ENCODE measurements at regions not wholly inside any gene's neighbourhood (a gene's known extent, or its start where the extent isn't known, plus 50 kb on each side); places are given as distances from the start of the nearest gene placed in this dataset.
"Not testable (repeated sequence)": the region's sequence is repeated elsewhere in the genome, so short reads cannot be mapped to it uniquely, and the experiment has no call there.

DNA sequence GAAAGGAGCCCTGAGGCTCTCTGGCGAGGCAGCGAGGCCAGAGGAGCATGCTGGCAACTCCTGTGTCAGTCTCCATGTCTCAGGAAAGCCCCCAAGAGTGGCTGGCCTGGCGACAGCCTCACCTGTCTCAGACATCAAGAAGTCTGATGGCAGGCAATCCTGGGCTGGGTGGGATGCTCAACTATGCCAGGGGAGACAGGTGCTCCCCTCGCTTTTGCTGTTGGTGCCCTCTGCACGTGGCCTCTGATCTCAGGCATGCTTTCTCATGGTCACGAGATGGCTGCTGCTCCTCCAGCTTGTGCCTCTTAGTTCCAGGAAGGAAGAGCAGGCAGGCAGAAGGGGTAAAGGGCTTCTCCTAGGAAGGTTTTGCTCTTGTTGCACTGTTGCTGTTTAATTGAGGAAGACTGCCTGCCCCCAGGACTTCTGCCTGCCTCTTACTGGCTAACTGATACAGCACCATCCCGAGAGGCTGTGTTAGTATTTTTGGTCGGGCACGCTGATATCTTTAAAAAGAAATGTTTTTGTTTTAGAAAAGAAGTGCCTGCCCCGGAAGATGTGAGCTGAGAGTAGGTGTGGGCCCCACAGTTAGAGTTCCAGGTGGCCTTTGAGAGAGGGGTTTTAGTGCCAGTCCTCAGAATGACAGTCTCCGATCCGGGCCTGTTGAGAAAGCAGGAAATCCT is 344.8 kb upstream of the HS6ST1 start:
- Mint-ChIP-seq H3K27me3 (ENCODE audit: insufficient read depth) (peaks cover 18% of the 10 kb centered on the region), H3K9me3 (no peaks in the 10 kb centered on the region), H3K4me1 (ENCODE audit: low read depth) (no peaks in the 10 kb centered on the region), H3K27ac (no peak overlapping the region), H3K36me3 (ENCODE audit: low read depth) (no peaks in the 10 kb centered on the region), H3K4me3 (no peak overlapping the region)
- intact Hi-C loops (cut with micrococcal nuclease): no loop called here
- no peak for DNase-seq (ENCODE audit: low spot score)

DNA sequence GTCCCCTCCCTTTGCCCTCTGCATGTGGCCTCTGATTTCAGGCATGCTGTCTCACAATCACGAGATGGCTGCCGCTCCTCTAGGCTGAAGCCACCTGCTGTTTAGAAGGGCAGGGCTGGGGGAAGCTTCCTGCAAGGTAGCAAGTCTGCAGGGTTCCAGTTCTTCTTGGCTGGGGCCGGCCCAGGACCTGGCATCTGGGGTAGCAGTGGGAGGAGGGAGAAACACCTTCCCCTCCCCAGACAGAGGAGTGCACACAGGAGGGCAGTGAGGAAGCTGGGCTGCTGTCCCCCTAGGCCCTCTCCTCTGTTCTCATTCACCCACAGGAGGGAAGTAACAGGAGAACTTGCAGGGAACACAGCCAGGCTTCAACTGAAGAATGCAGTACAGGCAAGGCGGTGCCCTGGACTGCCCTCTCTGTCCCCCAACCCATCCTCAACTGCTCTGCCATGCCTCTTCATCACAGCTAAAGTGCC is 345.9 kb upstream of the HS6ST1 start:
- no peak for DNase-seq (ENCODE audit: low spot score)
- peaks cover 18% of the 10 kb centered on the region for H3K27me3 Mint-ChIP-seq (ENCODE audit: insufficient read depth)
- H3K4me1 Mint-ChIP-seq (ENCODE audit: low read depth): no peaks in the 10 kb centered on the region
- no peaks in the 10 kb centered on the region for H3K9me3 Mint-ChIP-seq
- intact Hi-C loops (cut with micrococcal nuclease): no loop called here
- H3K4me3 Mint-ChIP-seq: no peak overlapping the region
- no peak overlapping the region for H3K27ac Mint-ChIP-seq
- H3K36me3 Mint-ChIP-seq (ENCODE audit: low read depth): no peaks in the 10 kb centered on the region

DNA sequence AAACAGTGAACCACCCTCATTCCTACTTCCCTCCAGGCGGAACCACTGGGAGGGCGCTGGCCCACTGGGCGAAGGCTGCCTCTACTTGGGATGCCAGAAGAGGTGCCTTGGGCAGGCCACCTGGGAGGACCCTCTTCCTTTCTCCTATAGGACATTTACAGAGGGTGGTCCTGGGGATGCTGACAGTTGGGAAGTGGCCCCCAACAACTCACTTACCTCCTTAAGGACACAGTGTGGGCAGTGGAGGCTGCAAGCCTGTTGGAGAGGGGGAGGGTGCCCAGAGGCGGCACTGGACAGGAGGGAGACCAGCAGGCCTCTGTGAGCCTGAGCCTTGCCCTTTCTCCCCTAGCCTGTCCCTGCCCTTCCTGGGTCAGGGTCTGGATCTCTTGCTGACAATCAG is 346.4 kb upstream of the HS6ST1 start:
- no peaks in the 10 kb centered on the region for H3K4me1 Mint-ChIP-seq (ENCODE audit: low read depth)
- H3K4me3 Mint-ChIP-seq: no peak overlapping the region
- no peak overlapping the region for H3K27ac Mint-ChIP-seq
- peaks cover 15% of the 10 kb centered on the region for H3K27me3 Mint-ChIP-seq (ENCODE audit: insufficient read depth)
- DNase-seq (ENCODE audit: low spot score): no peak
- H3K9me3 Mint-ChIP-seq: no peaks in the 10 kb centered on the region
- H3K36me3 Mint-ChIP-seq (ENCODE audit: low read depth): no peaks in the 10 kb centered on the region
- intact Hi-C loops (cut with micrococcal nuclease): no loop called here

DNA sequence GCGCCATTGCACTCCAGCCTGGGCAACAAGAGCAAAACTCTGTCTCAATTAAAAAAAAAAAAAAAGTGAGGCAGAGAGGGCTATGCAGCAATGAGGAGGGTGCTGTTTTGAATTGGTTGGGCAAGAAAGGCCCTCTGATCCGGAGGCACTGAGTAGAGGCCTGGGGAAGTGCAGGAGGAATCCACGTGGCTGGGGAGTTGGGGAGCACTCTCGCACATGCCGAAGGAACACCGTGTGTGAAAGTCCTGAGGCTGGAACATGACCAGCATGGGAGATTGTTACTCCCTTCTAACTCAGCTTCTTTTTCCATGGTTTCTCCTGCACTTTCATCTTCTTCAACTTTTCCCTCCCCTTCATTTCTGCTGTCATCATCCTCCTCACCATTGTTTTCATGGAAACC is 347.9 kb upstream of the HS6ST1 start:
- Mint-ChIP-seq H3K9me3 (no peaks in the 10 kb centered on the region), H3K27me3 (ENCODE audit: insufficient read depth) (peaks cover 12% of the 10 kb centered on the region), H3K36me3 (ENCODE audit: low read depth) (no peaks in the 10 kb centered on the region), H3K27ac (no peak overlapping the region), H3K4me1 (ENCODE audit: low read depth) (no peaks in the 10 kb centered on the region), H3K4me3 (no peak overlapping the region)
- intact Hi-C loops (cut with micrococcal nuclease): no loop called here
- DNase-seq (ENCODE audit: low spot score): no peak

DNA sequence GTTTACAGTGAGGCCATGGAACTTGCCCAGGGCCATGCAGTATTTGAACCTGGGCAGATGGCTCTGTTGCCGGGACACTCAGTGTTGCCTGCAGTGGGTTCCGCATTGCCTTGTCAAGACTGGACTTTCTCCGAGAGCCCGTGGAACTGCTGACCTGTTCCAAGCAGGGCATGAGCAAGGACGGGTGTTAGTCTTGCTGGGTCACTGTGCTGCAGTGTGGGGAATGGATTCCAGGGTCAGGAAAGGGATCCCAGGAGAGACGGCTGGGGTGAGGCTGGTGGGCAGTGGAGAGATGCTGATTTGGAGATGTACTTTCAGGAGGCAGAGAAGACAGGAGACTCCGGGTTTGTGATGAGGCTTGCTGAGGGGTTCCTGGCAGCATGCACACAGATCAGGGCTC is 348.7 kb upstream of the HS6ST1 start:
- Mint-ChIP-seq H3K9me3 (no peaks in the 10 kb centered on the region), H3K36me3 (ENCODE audit: low read depth) (no peaks in the 10 kb centered on the region), H3K4me1 (ENCODE audit: low read depth) (no peaks in the 10 kb centered on the region), H3K4me3 (no peak overlapping the region), H3K27ac (no peak overlapping the region), H3K27me3 (ENCODE audit: insufficient read depth) (peaks cover 6% of the 10 kb centered on the region)
- intact Hi-C loops (cut with micrococcal nuclease): no loop called here
- DNase-seq (ENCODE audit: low spot score): no peak

DNA sequence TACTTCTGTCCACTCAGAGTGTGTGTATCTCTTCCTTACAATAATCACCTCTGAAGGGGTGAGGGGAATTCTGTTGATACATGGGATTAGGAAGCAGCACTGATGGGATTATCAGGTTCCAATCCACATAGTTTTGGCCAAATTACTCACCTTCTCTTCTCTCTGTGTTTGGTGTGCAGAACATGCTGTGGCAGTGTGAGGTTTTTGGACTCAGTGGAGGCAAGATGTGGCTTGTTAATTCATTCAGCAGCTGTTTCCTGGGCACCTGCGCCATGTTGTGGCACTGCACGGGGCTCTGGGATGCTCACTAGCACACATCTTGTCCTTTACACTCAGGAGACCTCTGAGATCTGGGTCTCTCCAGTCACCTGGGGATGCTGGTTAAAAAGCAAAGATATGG is 350.3 kb upstream of the HS6ST1 start:
- H3K27me3 Mint-ChIP-seq (ENCODE audit: insufficient read depth): peaks cover 7% of the 10 kb centered on the region
- DNase-seq (ENCODE audit: low spot score): no peak
- no peak overlapping the region for H3K4me3 Mint-ChIP-seq
- no peaks in the 10 kb centered on the region for H3K4me1 Mint-ChIP-seq (ENCODE audit: low read depth)
- intact Hi-C loops (cut with micrococcal nuclease): no loop called here
- H3K27ac Mint-ChIP-seq: no peak overlapping the region
- H3K36me3 Mint-ChIP-seq (ENCODE audit: low read depth): no peaks in the 10 kb centered on the region
- H3K9me3 Mint-ChIP-seq: no peaks in the 10 kb centered on the region

DNA sequence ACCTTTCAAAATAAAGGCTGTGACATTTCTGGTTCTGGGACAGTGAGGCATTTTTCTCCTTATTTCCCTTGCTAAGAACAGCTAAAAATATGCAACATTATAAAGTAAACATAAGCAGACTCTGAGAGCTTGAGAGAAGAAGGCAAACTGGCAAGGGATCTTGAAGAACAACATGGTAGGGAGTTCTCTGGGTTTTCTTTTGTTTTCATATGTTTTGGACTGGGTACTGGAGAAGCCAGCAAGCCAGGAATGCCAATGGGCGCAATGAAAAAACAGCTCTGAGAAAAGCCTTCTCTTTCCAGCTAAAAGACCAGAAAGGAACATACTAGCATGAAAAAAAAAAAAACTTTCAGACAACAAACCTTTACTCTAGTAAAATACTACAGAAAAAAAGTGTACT is 351.4 kb upstream of the HS6ST1 start:
- DNase-seq (ENCODE audit: low spot score): no peak
- Mint-ChIP-seq H3K36me3 (ENCODE audit: low read depth) (no peaks in the 10 kb centered on the region), H3K27me3 (ENCODE audit: insufficient read depth) (peaks cover 13% of the 10 kb centered on the region), H3K9me3 (no peaks in the 10 kb centered on the region), H3K4me3 (no peak overlapping the region), H3K27ac (no peak overlapping the region), H3K4me1 (ENCODE audit: low read depth) (no peaks in the 10 kb centered on the region)
- intact Hi-C loops (cut with micrococcal nuclease): no loop called here

DNA sequence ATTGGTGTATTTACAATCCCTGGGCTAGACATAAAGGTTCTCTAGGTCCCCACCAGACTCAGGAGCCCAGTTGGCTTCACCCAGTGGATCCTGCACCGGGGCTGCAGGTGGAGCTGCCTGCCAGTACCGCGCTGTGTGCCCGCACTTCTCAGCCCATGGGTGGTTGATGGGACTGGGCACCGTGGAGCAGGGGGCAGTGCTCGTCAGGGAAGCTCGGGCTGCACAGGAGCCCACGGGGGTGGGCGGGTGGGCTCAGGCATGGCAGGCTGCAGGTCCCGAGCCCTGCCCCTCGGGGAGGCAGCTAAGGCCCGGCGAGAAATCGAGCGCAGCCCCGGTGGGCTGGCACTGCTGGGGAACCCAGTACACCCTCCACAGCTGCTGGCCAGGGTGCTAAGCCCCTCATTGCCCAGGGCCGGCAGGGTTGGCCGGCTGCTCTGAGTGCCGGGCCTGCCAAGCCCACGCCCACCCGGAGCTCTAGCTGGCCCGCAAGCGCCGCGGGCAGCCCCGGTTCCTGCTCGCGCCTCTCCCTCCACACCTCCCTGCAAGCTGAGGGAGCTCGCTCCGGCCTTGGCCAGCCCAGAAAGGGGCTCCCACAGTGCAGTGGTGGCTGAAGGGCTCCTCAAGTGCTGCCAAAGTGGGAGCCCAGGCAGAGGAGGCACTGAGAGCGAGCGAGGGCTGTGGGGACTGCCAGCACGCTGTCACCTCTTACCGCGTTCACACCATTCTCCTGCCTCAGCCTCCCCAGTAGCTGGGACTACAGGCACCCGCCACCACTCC is 353.5 kb upstream of the HS6ST1 start:
- H3K4me3 Mint-ChIP-seq; H3K27ac Mint-ChIP-seq; DNase-seq (ENCODE audit: low spot score); H3K36me3 Mint-ChIP-seq (ENCODE audit: low read depth); H3K4me1 Mint-ChIP-seq (ENCODE audit: low read depth); intact Hi-C loops (cut with micrococcal nuclease); H3K9me3 Mint-ChIP-seq: not testable (repeated sequence)
- peaks cover 20% of the 10 kb centered on the region for H3K27me3 Mint-ChIP-seq (ENCODE audit: insufficient read depth)

DNA sequence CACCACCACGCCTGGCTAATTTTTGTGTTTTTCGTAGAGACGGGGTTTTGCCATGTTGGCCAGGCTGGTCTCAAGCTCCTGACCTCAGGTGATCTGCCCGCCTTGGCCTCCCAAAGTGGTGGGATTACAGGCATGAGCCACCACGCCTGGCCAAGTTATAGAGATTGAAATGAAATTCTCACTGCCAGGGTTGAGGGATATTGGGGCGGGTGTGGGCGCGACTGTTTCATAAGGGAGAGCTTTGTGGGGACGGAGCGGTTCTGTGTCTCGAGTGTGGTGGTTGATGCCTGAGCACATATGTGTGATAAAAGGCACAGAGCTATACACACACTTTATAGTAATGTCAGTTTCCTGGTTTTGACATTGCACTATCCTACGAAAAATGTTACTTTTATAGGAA is 361.0 kb upstream of the HS6ST1 start:
- DNase-seq (ENCODE audit: low spot score); intact Hi-C loops (cut with micrococcal nuclease); H3K9me3 Mint-ChIP-seq; H3K4me1 Mint-ChIP-seq (ENCODE audit: low read depth); H3K27ac Mint-ChIP-seq; H3K36me3 Mint-ChIP-seq (ENCODE audit: low read depth); H3K4me3 Mint-ChIP-seq: not testable (repeated sequence)
- H3K27me3 Mint-ChIP-seq (ENCODE audit: insufficient read depth): peaks cover 23% of the 10 kb centered on the region

DNA sequence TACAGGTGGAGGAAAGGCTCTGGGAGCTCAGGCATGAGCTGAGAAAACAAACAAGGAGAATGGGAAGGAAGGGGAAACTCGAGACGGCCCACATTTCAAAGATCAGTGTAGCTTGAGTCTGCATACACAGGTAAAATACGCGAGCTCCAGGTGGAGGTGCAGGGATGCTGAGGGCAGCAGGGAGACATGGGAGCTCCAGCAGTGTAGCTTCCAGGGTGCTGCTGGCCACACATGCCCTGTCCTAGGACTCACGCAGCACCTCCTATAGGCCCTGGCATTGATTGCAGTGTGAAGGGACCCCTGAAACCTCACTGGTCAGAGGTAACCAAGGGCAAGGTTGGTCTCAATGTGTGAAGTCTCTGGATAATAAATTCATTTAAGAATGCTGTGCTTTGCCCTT is 362.8 kb upstream of the HS6ST1 start:
- Mint-ChIP-seq H3K27me3 (ENCODE audit: insufficient read depth) (peaks cover 15% of the 10 kb centered on the region), H3K4me1 (ENCODE audit: low read depth) (peaks cover 14% of the 10 kb centered on the region)

DNA sequence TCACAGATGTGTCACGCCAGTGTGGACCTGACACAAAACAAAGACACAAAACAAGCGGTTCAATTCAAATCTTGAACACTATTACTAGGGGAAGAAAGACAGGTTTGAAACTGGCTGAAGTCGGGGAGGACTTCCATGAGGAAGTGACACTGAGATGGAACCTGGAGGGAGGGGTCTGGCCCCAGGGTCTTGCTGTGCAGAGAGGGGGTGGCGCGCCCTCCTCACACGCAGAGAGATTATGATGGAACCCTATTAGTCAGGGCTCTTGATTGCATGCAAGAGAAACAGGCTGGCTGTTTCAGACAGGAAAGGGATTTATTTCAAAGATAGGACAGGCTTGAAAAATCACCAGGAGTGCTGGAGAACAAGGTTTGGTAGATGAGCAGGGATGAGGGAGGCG is 363.6 kb upstream of the HS6ST1 start:
- Mint-ChIP-seq H3K9me3 (no peaks in the 10 kb centered on the region), H3K27me3 (ENCODE audit: insufficient read depth) (peaks cover 15% of the 10 kb centered on the region), H3K36me3 (ENCODE audit: low read depth) (no peaks in the 10 kb centered on the region), H3K4me3 (no peak overlapping the region), H3K27ac (no peak overlapping the region), H3K4me1 (ENCODE audit: low read depth) (peaks cover 20% of the 10 kb centered on the region)
- DNase-seq (ENCODE audit: low spot score): no peak
- intact Hi-C loops (cut with micrococcal nuclease): no loop called here

More for the DNA sequence above, 362.8 kb upstream of the HS6ST1 start:
- intact Hi-C loops (cut with micrococcal nuclease): no loop called here
- H3K36me3 Mint-ChIP-seq (ENCODE audit: low read depth): no peaks in the 10 kb centered on the region
- H3K4me3 Mint-ChIP-seq: no peak overlapping the region
- H3K9me3 Mint-ChIP-seq: no peaks in the 10 kb centered on the region
- H3K27ac Mint-ChIP-seq: no peak overlapping the region
- DNase-seq (ENCODE audit: low spot score): no peak

DNA sequence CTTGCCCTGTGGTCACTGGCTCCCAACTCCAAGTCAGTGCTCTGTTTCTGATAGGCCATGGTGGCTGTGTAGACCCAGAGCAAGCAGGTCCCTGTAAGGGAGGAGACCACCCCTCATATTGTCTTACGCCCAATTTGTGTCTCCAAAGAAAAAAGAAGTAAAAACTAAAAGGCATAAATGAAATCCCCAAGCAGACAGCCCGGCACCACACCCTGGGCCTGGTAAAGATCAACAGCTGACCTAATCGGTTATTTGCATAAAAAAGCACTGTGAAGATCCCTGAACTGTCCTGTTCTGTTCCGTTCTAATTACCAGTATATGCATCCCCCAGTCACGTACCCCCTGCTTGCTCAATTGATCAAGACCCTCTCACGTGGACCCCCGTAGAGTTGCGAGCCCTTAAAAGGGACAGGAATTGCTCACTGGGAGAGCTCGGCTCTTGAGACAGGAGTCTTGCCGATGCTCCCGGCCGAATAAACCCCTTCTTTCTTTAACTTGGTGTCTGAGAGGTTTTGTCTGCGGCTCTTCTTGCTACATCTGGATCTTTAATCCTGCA is 364.1 kb upstream of the HS6ST1 start:
- DNase-seq (ENCODE audit: low spot score): no peak
- Mint-ChIP-seq H3K4me3 (no peak overlapping the region), H3K4me1 (ENCODE audit: low read depth) (peaks cover 25% of the 10 kb centered on the region), H3K27ac (no peak overlapping the region), H3K9me3 (no peaks in the 10 kb centered on the region), H3K27me3 (ENCODE audit: insufficient read depth) (peaks cover 14% of the 10 kb centered on the region), H3K36me3 (ENCODE audit: low read depth) (no peaks in the 10 kb centered on the region)
- intact Hi-C loops (cut with micrococcal nuclease): no loop called here

DNA sequence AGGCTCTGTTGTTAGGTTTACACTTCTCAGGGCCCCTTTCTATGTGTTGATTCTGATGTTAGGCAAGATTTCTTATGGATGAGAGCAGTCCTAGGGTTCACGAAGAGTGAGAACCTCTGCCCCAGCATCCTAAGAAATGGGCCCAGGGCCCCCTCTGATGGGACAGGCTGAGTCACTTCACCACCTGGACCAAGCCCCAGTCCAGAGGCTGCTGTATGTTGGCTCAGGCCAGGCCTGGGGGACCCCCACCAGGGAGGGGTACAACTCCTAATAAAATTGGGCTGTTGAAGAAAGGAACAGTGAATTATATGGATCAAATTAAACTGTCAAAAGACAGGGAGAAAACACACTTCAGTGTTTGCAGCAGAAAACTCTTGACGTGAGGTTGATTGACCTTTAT is 365.9 kb upstream of the HS6ST1 start:
- Mint-ChIP-seq H3K4me1 (ENCODE audit: low read depth) (peaks cover 32% of the 10 kb centered on the region), H3K9me3 (no peaks in the 10 kb centered on the region), H3K36me3 (ENCODE audit: low read depth) (no peaks in the 10 kb centered on the region), H3K4me3 (no peak overlapping the region), H3K27me3 (ENCODE audit: insufficient read depth) (peaks cover 9% of the 10 kb centered on the region), H3K27ac (no peak overlapping the region)
- intact Hi-C loops (cut with micrococcal nuclease): no loop called here
- no peak for DNase-seq (ENCODE audit: low spot score)

Data from activated T-helper 1 cell treated with anti-CD3 and anti-CD28 coated beads, Interleukin-12 subunit alpha, Interleukin-12 subunit beta, Interleukin-2, Interleukin-4 antibody, amounts not matched to agents 30 ng/mL and 10 ng/mL and 1 ng/mL, durations not matched to agents 14 hours and 24 hours and 36 hours (primary cell).